ENCODE measurements at regions not wholly inside any gene's neighbourhood (a gene's known extent, or its start where the extent isn't known, plus 50 kb on each side); places are given as distances from the start of the nearest gene placed in this dataset.

GRCh38 chr9:105051897-105052296 is 123.9 kb upstream of the ABCA1 start:
- TF ChIP-seq CTCF (IDR thresholded peaks at IDR 0.05), result no peak
- TF ChIP-seq POLR2A (IDR thresholded peaks at IDR 0.05; ENCODE audit: low read depth), result no peak

All from esophagus muscularis mucosa (tissue), 3 donors.